ENCODE measurements at regions not wholly inside any gene's neighbourhood (a gene's known extent, or its start where the extent isn't known, plus 50 kb on each side); places are given as distances from the start of the nearest gene placed in this dataset.
A peak's percentile ranks its signal among the peaks of the same experiment; 100 is the strongest.

GRCh38 chr9:129247285-129248153 is 69.5 kb upstream of the IER5L start:
- CTCF ChIA-PET, result interaction anchor here (1.5 to 1.8 kb wide), 2 partner anchors 10 to 74 kb away, joined by 3 to 5 read pairs; no protein-coding TSS in a partner anchor

GRCh38 chr9:129245276-129245675 is 67.2 kb upstream of the IER5L start:
- no peak overlapping the region for H3K4me3 Mint-ChIP-seq
- H3K36me3 Mint-ChIP-seq (ENCODE audit: low read depth), result no peaks in the 10 kb centered on the region
- no peak overlapping the region for H3K27ac Mint-ChIP-seq
- no peaks in the 10 kb centered on the region for H3K27me3 Mint-ChIP-seq (ENCODE audit: low read depth)
- H3K9me3 Mint-ChIP-seq, result no peaks in the 10 kb centered on the region
- CTCF ChIA-PET, result interaction anchor here (1.0 kb wide), 1 partner anchor 106 kb away, joined by 3 read pairs; no protein-coding TSS in a partner anchor
- no peak for DNase-seq
- peaks cover 5% of the 10 kb centered on the region for H3K4me1 Mint-ChIP-seq (ENCODE audit: low read depth)
- intact Hi-C loops (cut with micrococcal nuclease), result no loop called here

More at GRCh38 chr9:129247285-129248153, 69.5 kb upstream of the IER5L start:
- no peak for DNase-seq
- no peak overlapping the region for H3K4me3 Mint-ChIP-seq
- no peaks in the 10 kb centered on the region for H3K27me3 Mint-ChIP-seq (ENCODE audit: low read depth)
- H3K4me1 Mint-ChIP-seq (ENCODE audit: low read depth), result no peaks in the 10 kb centered on the region
- H3K36me3 Mint-ChIP-seq (ENCODE audit: low read depth), result no peaks in the 10 kb centered on the region
- H3K9me3 Mint-ChIP-seq, result no peaks in the 10 kb centered on the region
- H3K27ac Mint-ChIP-seq, result no peak overlapping the region
- intact Hi-C loops (cut with micrococcal nuclease), result no loop called here

- H3K9me3 Mint-ChIP-seq, result no peaks in the 10 kb centered on the region
- no peak overlapping the region for H3K27ac Mint-ChIP-seq
- intact Hi-C loops (cut with micrococcal nuclease), result no loop called here
- H3K27me3 Mint-ChIP-seq (ENCODE audit: low read depth), result no peaks in the 10 kb centered on the region
- no peak overlapping the region for H3K4me3 Mint-ChIP-seq
- H3K36me3 Mint-ChIP-seq (ENCODE audit: low read depth), result no peaks in the 10 kb centered on the region
- CTCF ChIA-PET, result interaction anchor here (0.6 kb wide), 1 partner anchor 11 kb away, joined by 3 read pairs; no protein-coding TSS in a partner anchor
- no peak for DNase-seq
- peaks cover 14% of the 10 kb centered on the region for H3K4me1 Mint-ChIP-seq (ENCODE audit: low read depth)
These were observed 65.0 kb upstream of the IER5L start for GRCh38 chr9:129242971-129243561.

- intact Hi-C loops (cut with micrococcal nuclease), result no loop called here
- CTCF ChIA-PET, result no interaction called here
- no peak overlapping the region for H3K27ac Mint-ChIP-seq
- no peak overlapping the region for H3K4me3 Mint-ChIP-seq
- no peaks in the 10 kb centered on the region for H3K9me3 Mint-ChIP-seq
- H3K4me1 Mint-ChIP-seq (ENCODE audit: low read depth), result peaks cover 21% of the 10 kb centered on the region
- H3K36me3 Mint-ChIP-seq (ENCODE audit: low read depth), result no peaks in the 10 kb centered on the region
- no peak for DNase-seq
- H3K27me3 Mint-ChIP-seq (ENCODE audit: low read depth), result no peaks in the 10 kb centered on the region
These were observed 64.3 kb upstream of the IER5L start for GRCh38 chr9:129242191-129242941.

GRCh38 chr9:129241725-129242124 is 63.7 kb upstream of the IER5L start:
- H3K4me1 Mint-ChIP-seq (ENCODE audit: low read depth), result peaks cover 27% of the 10 kb centered on the region
- H3K27ac Mint-ChIP-seq, result no peak overlapping the region
- no peak overlapping the region for H3K4me3 Mint-ChIP-seq
- CTCF ChIA-PET, result no interaction called here
- intact Hi-C loops (cut with micrococcal nuclease), result no loop called here
- H3K27me3 Mint-ChIP-seq (ENCODE audit: low read depth), result no peaks in the 10 kb centered on the region
- H3K9me3 Mint-ChIP-seq, result no peaks in the 10 kb centered on the region
- H3K36me3 Mint-ChIP-seq (ENCODE audit: low read depth), result no peaks in the 10 kb centered on the region
- DNase-seq, result no peak

GRCh38 chr9:129240581-129241211 is 62.6 kb upstream of the IER5L start:
- Mint-ChIP-seq H3K27ac (no peak overlapping the region), H3K4me3 (no peak overlapping the region), H3K9me3 (no peaks in the 10 kb centered on the region), H3K4me1 (ENCODE audit: low read depth) (peaks cover 36% of the 10 kb centered on the region), H3K36me3 (ENCODE audit: low read depth) (no peaks in the 10 kb centered on the region), H3K27me3 (ENCODE audit: low read depth) (no peaks in the 10 kb centered on the region)
- DNase-seq, result peak; percentile 23
- intact Hi-C loops (cut with micrococcal nuclease), result no loop called here
- CTCF ChIA-PET, result interaction anchor here (0.5 kb wide), 1 partner anchor 64 kb away, joined by 4 read pairs; no protein-coding TSS in a partner anchor

GRCh38 chr9:129239946-129240490 is 62.0 kb upstream of the IER5L start:
- CTCF ChIA-PET, result interaction anchor here (0.5 kb wide), 1 partner anchor 64 kb away, joined by 4 read pairs; no protein-coding TSS in a partner anchor
- intact Hi-C loops (cut with micrococcal nuclease), result loop anchor here (5.0 kb wide), 1 partner anchor 247 kb away; no protein-coding TSS in a partner anchor
- H3K4me1 Mint-ChIP-seq (ENCODE audit: low read depth), result peaks cover 42% of the 10 kb centered on the region
- no peaks in the 10 kb centered on the region for H3K9me3 Mint-ChIP-seq
- no peak for DNase-seq
- H3K27ac Mint-ChIP-seq, result no peak overlapping the region
- H3K4me3 Mint-ChIP-seq, result no peak overlapping the region
- no peaks in the 10 kb centered on the region for H3K27me3 Mint-ChIP-seq (ENCODE audit: low read depth)
- no peaks in the 10 kb centered on the region for H3K36me3 Mint-ChIP-seq (ENCODE audit: low read depth)

GRCh38 chr9:129237803-129238202 is 59.7 kb upstream of the IER5L start:
- DNase-seq, result no peak
- no peaks in the 10 kb centered on the region for H3K27me3 Mint-ChIP-seq (ENCODE audit: low read depth)
- H3K4me3 Mint-ChIP-seq, result peak overlapping the region; percentile 82
- peaks cover 53% of the 10 kb centered on the region for H3K4me1 Mint-ChIP-seq (ENCODE audit: low read depth)
- H3K9me3 Mint-ChIP-seq, result peaks cover 7% of the 10 kb centered on the region
- no peaks in the 10 kb centered on the region for H3K36me3 Mint-ChIP-seq (ENCODE audit: low read depth)
- CTCF ChIA-PET, result interaction anchor here (1.4 to 2.8 kb wide), 5 partner anchors 10 to 107 kb away, joined by 4 to 12 read pairs (median 5); partner anchors contain the start of gene IER5L
- H3K27ac Mint-ChIP-seq, result peak overlapping the region; percentile 95
- intact Hi-C loops (cut with micrococcal nuclease), result loop anchor here (2.0 to 5.0 kb wide), 4 partner anchors 35 to 249 kb away; no protein-coding TSS in a partner anchor

- peaks cover 53% of the 10 kb centered on the region for H3K4me1 Mint-ChIP-seq (ENCODE audit: low read depth)
- no peaks in the 10 kb centered on the region for H3K36me3 Mint-ChIP-seq (ENCODE audit: low read depth)
- peak overlapping the region; percentile 95 for H3K27ac Mint-ChIP-seq
- no peaks in the 10 kb centered on the region for H3K27me3 Mint-ChIP-seq (ENCODE audit: low read depth)
- peak overlapping the region; percentile 82 for H3K4me3 Mint-ChIP-seq
- intact Hi-C loops (cut with micrococcal nuclease), result loop anchor here (2.0 to 5.0 kb wide), 4 partner anchors 34 to 250 kb away; no protein-coding TSS in a partner anchor
- peak; percentile 83 for DNase-seq
- peaks cover 9% of the 10 kb centered on the region for H3K9me3 Mint-ChIP-seq
- CTCF ChIA-PET, result interaction anchor here (1.4 to 2.8 kb wide), 5 partner anchors 10 to 107 kb away, joined by 4 to 12 read pairs (median 5); partner anchors contain the start of gene IER5L
These were observed 59.1 kb upstream of the IER5L start for GRCh38 chr9:129237164-129237611.

- peaks cover 52% of the 10 kb centered on the region for H3K4me1 Mint-ChIP-seq (ENCODE audit: low read depth)
- CTCF ChIA-PET, result interaction anchor here (1.3 to 2.8 kb wide), 5 partner anchors 11 to 106 kb away, joined by 4 to 12 read pairs (median 5); no protein-coding TSS in a partner anchor
- peak overlapping the region; percentile 95 for H3K27ac Mint-ChIP-seq
These were observed 58.5 kb upstream of the IER5L start for GRCh38 chr9:129236441-129237145.

More at GRCh38 chr9:129236441-129237145, 58.5 kb upstream of the IER5L start:
- Mint-ChIP-seq H3K4me3 (peak overlapping the region; percentile 82), H3K9me3 (peaks cover 9% of the 10 kb centered on the region), H3K27me3 (ENCODE audit: low read depth) (no peaks in the 10 kb centered on the region), H3K36me3 (ENCODE audit: low read depth) (no peaks in the 10 kb centered on the region)
- intact Hi-C loops (cut with micrococcal nuclease), result loop anchor here (1.0 to 5.0 kb wide), 5 partner anchors 22 to 251 kb away; no protein-coding TSS in a partner anchor
- peak; percentile 36 for DNase-seq
